GM20000 (cell line): ENCODE measurements at regions not wholly inside any gene's neighbourhood (a gene's known extent, or its start where the extent isn't known, plus 50 kb on each side); places are given as distances from the start of the nearest gene placed in this dataset.

Experiments
- DNase-seq: peaks from one replicate; pipeline ENCODE4 v3.0.0; 2012; ENCODE audit warnings: low spot score
- CTCF ChIP-seq: IDR thresholded peaks from 2 replicates; pipeline ENCODE4 v1.5.1; 2012; ENCODE audit warnings: mild to moderate bottlenecking, control low read depth; ENCODE audit errors: extremely low read depth, missing control alignments

GRCh38 chr1:209155546-209155945 lies 428.0 kb upstream of the CAMK1G start:
- no peak for DNase-seq
- no peak for TF ChIP-seq CTCF

GRCh38 chr1:209156991-209157390 lies 426.5 kb upstream of the CAMK1G start:
- no peak for TF ChIP-seq CTCF
- no peak for DNase-seq

GRCh38 chr1:209157546-209158249 lies 425.8 kb upstream of the CAMK1G start:
- DNase-seq, result no peak
- no peak for TF ChIP-seq CTCF

GRCh38 chr1:209158851-209159250 lies 424.7 kb upstream of the CAMK1G start:
- no peak for DNase-seq
- TF ChIP-seq CTCF, result no peak

GRCh38 chr1:209160230-209160629 lies 423.3 kb upstream of the CAMK1G start:
- no peak for DNase-seq
- TF ChIP-seq CTCF, result no peak

GRCh38 chr1:209162651-209163050 lies 420.9 kb upstream of the CAMK1G start:
- TF ChIP-seq CTCF, result no peak
- no peak for DNase-seq

- TF ChIP-seq CTCF, result no peak
- no peak for DNase-seq
Measured at GRCh38 chr1:209168204-209168603, 415.3 kb upstream of the CAMK1G start.
